T-helper 1 cell (primary cell): ENCODE measurements at regions not wholly inside any gene's neighbourhood (a gene's known extent, or its start where the extent isn't known, plus 50 kb on each side); places are given as distances from the start of the nearest gene placed in this dataset.
"Not testable (repeated sequence)": the region's sequence is repeated elsewhere in the genome, so short reads cannot be mapped to it uniquely, and the experiment has no call there.

ENCODE experiments used
- DNase-seq, 5 donors: peaks; one replicate each; pipeline ENCODE4 v3.0.0-alpha.2; 2012 to 2020

DNA sequence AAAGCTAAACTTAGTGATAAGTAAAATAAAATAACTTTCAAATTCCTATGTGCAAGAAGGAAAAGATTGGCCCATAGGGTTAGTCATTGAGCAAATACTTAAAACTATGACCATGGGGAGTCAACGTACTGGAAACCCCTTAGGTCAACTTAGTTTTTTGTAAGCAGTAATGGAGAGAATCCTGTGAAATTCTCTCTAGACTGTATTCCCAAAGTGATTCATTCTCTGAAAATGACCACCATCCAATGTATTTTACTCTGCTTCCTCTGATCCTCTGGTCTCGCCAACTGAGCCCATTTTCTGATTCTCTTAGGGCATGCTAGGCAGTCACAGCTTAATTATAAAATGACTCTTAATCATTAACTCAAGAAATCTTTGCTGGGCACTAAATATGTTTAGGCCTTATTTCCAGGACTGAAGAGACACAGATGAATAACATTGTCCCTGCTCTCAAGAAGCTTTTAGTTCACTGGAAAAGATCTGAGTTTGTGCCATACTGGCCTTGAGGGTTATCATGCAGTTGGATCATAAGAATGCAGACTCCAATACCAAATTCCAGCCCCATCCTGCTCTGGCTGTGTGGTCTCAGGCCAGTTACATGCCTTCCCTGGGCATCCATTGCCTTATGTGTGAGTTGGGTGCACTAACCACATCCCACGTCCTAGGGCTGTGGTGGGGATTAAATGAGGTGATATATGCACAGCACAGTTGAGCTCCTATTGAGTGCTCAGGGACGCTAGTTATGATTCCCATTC lies 732.4 kb downstream of the AACS start:
- DNase-seq, result no peak

- no peak for DNase-seq
Observed at GRCh38 chr12:125804660-125805059, 739.4 kb downstream of the AACS start.

GRCh38 chr12:125824276-125824675 lies 759.0 kb downstream of the AACS start:
- no peak for DNase-seq

- DNase-seq, result no peak
Observed at GRCh38 chr12:125835852-125836251, 770.6 kb downstream of the AACS start.

GRCh38 chr12:125836647-125837046 lies 771.4 kb downstream of the AACS start:
- no peak for DNase-seq

DNA sequence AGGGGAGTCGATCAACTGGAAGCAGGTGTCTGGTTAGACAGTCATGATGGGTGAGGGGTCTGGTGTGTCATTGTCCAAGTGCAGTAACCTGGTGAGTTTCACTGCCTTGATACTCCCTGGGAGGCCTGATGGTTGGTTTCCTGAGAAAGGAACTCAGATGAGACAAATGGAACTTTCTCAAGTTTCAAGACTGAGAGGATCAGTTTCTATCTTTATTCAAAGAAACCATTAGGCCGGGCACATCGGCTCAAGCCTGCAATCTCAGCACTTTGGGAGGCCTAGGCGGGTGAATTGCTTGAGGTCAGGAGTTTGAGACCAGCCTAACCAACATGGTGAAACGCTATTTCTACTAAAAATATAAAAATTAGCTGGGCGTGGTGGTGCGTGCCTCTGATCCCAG lies 776.1 kb downstream of the AACS start:
- no peak for DNase-seq

DNA sequence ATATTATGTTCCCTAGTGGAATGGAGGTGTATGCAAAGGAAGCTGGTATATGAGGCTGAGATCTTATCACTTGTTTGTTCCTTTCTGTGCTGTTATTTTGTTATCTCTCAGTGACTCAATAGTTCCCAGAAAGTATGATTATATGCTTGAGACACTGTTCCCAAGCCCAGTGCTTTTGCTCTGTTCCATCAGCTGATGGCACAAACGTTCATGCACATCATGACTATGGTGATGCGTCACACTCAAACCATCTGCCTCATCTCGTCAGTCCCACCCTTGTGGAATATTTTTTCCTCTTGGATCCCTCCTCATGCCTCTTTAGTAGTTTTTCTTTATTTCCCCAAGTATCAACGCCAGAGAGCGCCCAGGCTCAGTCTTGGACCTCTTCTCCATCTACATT lies 786.9 kb downstream of the AACS start:
- DNase-seq, result no peak

GRCh38 chr12:125852679-125853078 lies 787.4 kb downstream of the AACS start:
- DNase-seq, result no peak

DNA sequence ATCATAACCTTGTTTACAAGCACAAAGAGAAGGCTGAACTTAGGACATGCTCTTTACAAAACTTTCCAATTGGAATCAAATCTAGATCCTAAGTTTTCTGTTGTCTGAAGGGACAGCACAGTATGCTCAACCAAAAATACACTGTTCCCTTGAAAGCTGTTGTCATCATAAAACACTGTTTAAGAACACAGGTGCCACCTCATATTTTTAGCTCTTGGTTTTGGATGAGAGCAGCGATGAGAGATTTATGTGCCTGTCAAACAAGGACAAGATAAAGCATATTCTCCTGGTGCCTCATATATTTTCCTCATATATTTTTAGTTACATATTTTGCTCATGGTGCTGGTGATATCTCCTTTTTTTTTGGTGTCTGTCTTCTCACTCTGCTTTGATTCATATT lies 788.4 kb downstream of the AACS start:
- DNase-seq, result no peak

DNA sequence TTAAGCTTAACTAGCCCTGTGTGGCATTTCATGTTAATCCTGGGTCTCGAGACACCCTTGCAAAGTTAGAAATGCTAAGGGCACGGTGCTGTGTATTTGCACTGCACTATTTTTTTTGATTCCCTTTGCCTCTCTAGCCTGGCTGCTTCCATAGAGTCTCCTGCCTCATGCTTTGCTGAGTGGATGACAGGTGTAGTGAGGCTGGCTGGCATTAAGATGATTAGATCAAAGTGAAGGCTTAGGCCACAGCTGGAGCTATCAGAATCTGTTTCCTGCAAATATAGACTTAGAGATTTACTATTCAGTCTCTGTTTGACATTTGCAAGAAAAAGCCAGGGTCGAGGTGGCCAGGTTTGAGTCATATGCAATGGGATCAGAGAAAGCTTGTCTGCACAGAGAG lies 791.1 kb downstream of the AACS start:
- no peak for DNase-seq

- DNase-seq, result no peak
Observed at GRCh38 chr12:125856896-125857295, 791.7 kb downstream of the AACS start.

- no peak for DNase-seq
Observed at GRCh38 chr12:125860672-125861288, 795.5 kb downstream of the AACS start.

- no peak for DNase-seq
Observed at GRCh38 chr12:125861299-125862281, 796.4 kb downstream of the AACS start.

GRCh38 chr12:125865236-125865635 lies 800.0 kb downstream of the AACS start:
- not testable (repeated sequence) for DNase-seq

DNA sequence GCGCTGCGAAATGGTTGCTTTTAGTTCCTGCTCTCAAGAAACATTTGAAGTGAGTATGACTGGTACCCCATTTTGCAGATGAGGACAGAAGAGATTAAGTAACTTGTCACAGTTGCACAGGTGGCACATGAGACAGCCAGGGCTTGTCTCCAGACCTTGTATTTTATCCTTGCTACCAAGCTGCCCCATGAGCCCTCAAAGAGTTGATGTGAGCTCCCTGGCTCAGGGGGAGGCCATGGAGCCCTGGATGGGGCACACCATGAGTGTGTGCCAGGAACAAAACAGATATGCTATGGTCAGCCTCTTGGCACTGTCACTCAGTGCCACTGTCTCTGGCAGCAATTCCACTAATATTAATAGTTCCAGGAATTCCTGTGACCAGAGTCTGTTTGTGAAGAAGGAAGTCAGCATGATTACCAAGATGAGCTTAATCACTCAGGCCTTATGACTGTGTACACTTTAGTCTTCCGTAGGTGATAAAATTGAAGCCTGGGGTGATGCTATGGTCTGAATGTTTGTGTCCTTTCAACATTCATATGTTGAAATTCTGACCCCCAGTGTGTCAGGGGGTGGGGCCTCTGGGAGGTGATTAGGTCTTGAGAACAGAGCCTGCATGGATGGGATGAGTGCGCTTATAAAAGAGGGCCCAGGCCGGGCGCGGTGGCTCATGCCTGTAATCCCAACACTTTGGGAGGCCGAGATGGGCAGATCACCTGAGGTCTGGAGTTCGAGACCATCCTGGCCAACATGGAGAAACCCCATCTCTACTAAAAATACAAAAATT lies 806.8 kb downstream of the AACS start:
- DNase-seq, result no peak

DNA sequence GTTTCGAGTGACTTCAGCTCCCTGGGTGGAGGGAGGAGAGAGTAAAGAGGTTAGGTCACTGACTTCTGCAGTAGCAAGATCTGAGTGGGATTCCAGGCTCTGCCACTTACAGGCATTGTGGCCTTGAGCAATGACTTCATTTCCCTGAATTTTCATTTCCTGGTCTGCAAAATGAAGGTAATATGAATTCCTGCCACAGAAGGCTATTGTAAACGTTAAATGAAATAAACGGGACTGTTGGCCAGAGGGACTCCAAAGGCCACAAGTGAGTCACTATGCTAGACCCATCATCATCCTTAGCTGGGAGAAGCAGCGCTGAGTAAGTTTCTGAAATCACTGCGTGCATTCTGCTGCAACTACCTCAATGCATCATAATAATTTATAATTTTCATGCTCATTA lies 807.8 kb downstream of the AACS start:
- DNase-seq, result no peak

DNA sequence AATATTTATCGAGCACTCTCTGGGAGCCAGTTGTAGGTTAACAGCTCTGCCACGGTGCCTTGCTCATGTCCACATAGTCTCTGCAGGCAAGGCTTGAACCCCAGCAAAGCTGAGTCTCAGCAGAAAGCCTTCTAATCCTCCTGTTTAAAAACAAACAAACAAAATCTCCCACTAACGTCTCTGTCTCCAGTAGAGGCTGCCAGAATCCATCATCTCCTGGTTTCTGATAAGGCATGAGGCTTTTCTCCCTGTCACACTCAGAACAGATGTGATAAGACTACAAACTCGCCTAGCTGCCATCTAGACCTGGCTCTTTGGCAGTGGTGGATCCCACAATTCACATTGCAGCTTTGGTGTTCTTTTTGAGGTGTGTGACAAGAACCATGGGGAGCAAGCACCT lies 813.2 kb downstream of the AACS start:
- DNase-seq, result no peak

- DNase-seq, result no peak
Observed at GRCh38 chr12:125882141-125882540, 816.9 kb downstream of the AACS start.

- DNase-seq, result no peak
Observed at GRCh38 chr12:125888921-125889320, 823.7 kb downstream of the AACS start.

- DNase-seq, result no peak
Observed at GRCh38 chr12:125889742-125890141, 824.5 kb downstream of the AACS start.

GRCh38 chr12:125890366-125890905 lies 825.2 kb downstream of the AACS start:
- no peak for DNase-seq

- no peak for DNase-seq
Observed at GRCh38 chr12:125890971-125891370, 825.7 kb downstream of the AACS start.
